GM18858 (cell line): ENCODE measurements at regions not wholly inside any gene's neighbourhood (a gene's known extent, or its start where the extent isn't known, plus 50 kb on each side); places are given as distances from the start of the nearest gene placed in this dataset.
"Not testable (repeated sequence)": the region's sequence is repeated elsewhere in the genome, so short reads cannot be mapped to it uniquely, and the experiment has no call there.

ENCODE experiments used
- ATAC-seq: cut with Tn5 transposase; IDR thresholded peaks from one replicate; pipeline ENCODE4 v1.9.1; 2021; ENCODE audit not compliant: unreplicated experiment

GRCh38 chr3:159038405-159038804, 236.6 kb downstream of the MFSD1 start:
- no peak for ATAC-seq

- ATAC-seq, result no peak
Observed at GRCh38 chr3:159039286-159039685, 237.4 kb downstream of the MFSD1 start.

GRCh38 chr3:159045279-159045885, 243.5 kb downstream of the MFSD1 start:
- no peak for ATAC-seq

- no peak for ATAC-seq
Observed at GRCh38 chr3:159047361-159047760, 245.5 kb downstream of the MFSD1 start.

- ATAC-seq, result not testable (repeated sequence)
Observed at GRCh38 chr3:159052494-159052893, 250.6 kb downstream of the MFSD1 start.

- no peak for ATAC-seq
Observed at GRCh38 chr3:159057621-159058020, 255.8 kb downstream of the MFSD1 start.

- no peak for ATAC-seq
Observed at GRCh38 chr3:159058859-159059258, 257.0 kb downstream of the MFSD1 start.

GRCh38 chr3:159059395-159059794, 257.5 kb downstream of the MFSD1 start:
- no peak for ATAC-seq

- no peak for ATAC-seq
Observed at GRCh38 chr3:159062734-159063410, 261.0 kb downstream of the MFSD1 start.

GRCh38 chr3:159069091-159069490, 267.2 kb downstream of the MFSD1 start, which contains the start of gene IQCJ:
Gene IQCJ, plus strand, starts transcription at chr3:159069319.
- no peak for ATAC-seq

- no peak for ATAC-seq
Observed at GRCh38 chr3:159069866-159070425, 268.1 kb downstream of the MFSD1 start.

GRCh38 chr3:159074756-159075701, 273.2 kb downstream of the MFSD1 start:
- no peak for ATAC-seq

GRCh38 chr3:159077860-159078259, 276.0 kb downstream of the MFSD1 start:
- no peak for ATAC-seq

- ATAC-seq, result no peak
Observed at GRCh38 chr3:159080256-159080655, 278.4 kb downstream of the MFSD1 start.

GRCh38 chr3:159080821-159081220, 279.0 kb downstream of the MFSD1 start:
- no peak for ATAC-seq

GRCh38 chr3:159082519-159082918, 280.7 kb downstream of the MFSD1 start:
- no peak for ATAC-seq

- no peak for ATAC-seq
Observed at GRCh38 chr3:159091936-159092335, 290.1 kb downstream of the MFSD1 start.

- ATAC-seq, result no peak
Observed at GRCh38 chr3:159102001-159102400, 300.1 kb downstream of the MFSD1 start.

- no peak for ATAC-seq
Observed at GRCh38 chr3:159112724-159113123, 310.9 kb downstream of the MFSD1 start.

- ATAC-seq, result no peak
Observed at GRCh38 chr3:159113221-159113875, 311.5 kb downstream of the MFSD1 start.

GRCh38 chr3:159114582-159114981, 312.7 kb downstream of the MFSD1 start:
- no peak for ATAC-seq
